GM21723 (cell line): ENCODE measurements at regions not wholly inside any gene's neighbourhood (a gene's known extent, or its start where the extent isn't known, plus 50 kb on each side); places are given as distances from the start of the nearest gene placed in this dataset.

Source experiments
- ATAC-seq: cut with Tn5 transposase; IDR thresholded peaks from one replicate; pipeline ENCODE4 v1.9.1; 2021; ENCODE audit warnings: mild to moderate bottlenecking, moderate library complexity; ENCODE audit not compliant: unreplicated experiment

DNA sequence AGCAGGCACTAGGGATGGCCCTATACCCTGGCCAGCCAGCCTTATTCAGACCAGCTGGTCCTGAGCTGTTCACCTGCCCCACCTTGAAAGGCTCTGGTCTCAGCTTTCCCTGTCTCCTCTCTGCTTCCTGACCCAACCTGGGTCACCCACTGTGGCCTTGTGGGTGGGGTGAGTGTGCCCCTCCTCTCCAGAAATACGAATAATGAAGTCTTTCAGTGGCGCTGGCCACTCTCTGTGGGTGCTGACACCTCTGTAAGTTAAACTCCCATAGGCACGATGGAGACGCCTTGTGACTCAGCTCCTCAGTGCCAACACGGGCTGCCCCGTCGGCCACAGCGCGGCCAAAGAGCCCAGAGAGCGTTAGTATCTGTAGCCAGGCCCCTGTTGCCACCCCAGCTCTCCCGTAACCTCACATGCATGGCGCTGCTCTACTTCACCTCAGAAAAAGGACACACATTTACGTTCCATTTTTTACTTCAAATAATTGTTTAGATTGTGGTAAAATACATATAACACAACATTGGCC, 74.6 kb upstream of the SEPTIN5 start:
- no peak for ATAC-seq

- no peak for ATAC-seq
Observed at GRCh38 chr22:19640306-19640705, 74.0 kb upstream of the SEPTIN5 start.

- no peak for ATAC-seq
Observed at GRCh38 chr22:19641254-19641982, 72.9 kb upstream of the SEPTIN5 start.

DNA sequence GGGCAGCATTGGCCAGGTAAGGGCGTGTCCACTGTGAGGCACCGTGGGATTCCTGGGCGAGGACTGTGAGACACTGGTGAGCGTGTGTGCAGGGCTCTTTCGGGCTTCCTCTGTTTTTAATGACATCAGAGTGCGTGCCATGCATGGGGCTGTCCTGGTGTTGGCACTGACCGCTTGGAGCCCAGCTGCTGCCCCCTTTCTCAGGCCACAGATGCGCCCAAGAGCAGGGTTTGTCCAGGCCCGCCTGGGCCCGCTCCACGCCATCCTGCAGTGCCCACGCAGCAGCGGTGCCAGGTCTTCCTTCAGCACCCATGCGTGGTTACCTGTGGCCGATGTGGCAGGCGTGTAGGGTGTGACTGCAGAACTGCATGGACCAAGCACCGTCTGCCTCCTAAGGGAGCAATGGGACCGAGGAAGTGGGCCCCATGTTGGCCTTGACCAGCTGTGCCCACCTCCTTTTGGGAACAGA, 72.3 kb upstream of the SEPTIN5 start:
- ATAC-seq = no peak

DNA sequence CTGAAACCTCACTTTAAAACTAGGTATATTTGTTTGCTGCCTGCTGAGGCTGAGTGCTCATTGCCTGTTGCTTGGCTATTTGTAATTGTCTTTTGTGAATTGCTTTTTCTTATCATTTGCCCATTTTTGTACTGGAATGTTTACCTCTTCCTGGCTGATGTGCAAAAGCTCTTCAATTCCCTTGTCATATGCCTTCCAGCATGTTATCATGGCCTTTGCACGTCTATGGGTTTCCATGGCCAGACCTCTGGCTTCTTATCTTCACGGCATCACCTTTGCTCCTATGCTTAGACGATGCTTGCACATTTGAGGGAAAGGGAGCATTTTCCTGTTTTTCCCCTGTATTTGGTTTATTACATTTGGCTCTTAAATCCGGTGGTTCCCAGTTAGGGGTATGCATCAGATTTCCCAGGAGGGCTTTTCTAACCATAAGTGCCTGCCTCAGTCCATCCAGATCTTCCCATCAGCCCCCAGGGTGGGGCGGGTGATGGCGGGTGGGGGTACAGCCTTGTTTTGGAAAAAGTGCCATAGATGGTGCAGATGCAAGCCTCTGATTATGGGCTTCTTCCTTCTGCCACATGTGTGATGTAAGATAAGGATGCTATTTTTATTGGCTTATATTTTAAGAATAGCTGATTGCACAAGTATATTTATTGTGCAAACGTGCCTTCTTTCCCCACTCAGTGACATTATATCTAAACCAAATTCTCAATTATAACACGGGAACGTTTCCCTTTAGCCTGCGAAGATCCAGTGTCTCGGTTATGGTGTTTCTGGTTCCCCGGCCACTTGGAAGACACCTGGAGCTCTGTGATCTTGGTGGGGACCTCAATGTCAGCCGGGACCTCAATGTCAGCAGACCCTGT, 70.6 kb upstream of the SEPTIN5 start:
- ATAC-seq = no peak

DNA sequence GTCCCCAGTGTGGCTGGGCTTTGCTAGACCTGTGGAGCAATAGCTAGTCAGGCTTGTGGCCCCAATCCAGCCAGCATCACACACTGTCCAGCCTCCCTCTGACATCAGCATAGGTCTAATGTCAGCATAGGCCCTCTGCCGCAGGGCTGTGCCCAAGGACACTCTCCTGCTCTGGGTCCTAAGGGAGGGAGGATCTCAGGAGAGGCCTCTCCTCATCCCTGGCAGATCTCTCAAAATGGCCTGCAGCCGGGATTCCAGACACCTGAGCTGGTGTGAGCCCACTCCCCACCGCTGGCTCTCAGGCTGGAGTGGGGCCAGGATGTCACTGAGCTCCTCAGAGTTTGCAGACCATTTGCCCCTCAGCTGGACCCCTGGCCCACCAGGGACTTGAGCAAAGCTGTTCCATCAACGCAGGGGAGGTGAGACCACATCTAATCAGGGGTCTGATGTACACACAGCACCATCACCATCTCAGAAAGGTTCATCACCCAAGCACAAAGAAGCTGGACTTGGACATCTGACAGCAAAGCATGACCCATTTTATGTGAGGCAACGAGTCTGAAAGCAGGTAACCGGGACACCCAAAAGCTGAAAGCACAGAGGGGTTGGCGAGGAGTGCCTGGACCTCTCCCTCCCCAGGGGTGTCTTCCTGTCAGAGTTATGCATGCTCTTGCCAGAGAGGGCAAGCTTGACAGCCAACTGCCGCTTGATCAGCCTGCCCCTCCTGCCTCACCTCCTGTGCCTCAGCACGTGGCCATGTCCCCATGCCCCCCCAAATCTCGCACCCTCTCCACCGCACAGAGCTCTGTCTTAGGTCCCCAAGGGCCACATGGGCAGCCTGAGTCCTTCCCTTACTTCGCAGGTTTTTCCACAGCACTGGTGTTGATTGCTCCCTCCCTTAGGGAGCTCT, 69.7 kb upstream of the SEPTIN5 start:
- no peak for ATAC-seq

DNA sequence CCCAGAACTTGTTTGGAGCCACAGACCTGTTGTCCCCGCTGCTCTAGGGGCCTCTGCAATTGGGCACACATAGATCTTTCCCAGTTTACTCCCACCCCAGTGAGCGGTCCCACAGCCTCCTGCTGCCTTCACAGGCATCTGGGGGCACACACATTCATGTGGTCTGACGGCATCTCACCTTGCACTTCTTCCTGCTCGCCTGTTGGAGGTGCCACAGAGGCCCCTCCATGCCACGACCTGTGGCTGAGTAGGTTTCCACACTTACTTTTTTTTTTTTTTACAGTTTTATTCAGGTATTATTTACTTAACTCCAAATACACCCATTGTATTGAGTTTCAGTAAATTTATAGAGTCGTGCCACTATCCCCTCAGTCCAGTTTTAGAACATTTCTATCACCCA, 68.9 kb upstream of the SEPTIN5 start:
- ATAC-seq = no peak

- ATAC-seq = no peak
Observed at GRCh38 chr22:19645905-19646304, 68.4 kb upstream of the SEPTIN5 start.

DNA sequence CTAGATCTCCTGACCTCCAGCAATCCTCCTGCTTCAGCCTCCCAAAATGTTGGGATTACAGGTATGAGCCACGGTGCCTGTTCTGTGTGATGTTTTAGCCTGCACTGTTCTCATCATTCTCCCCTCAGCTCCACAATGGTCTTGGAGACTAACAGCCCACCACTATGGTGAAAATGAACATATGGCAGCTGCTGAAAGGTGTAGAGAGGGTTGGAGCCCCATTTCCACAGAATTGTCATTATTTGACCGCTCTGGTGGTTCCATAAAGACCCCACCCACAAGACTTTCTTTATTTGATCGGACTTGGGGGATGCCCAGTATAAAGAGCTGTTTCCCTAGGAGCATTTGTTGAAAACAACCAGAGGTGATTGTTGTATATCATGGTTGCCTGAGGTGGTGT, 67.9 kb upstream of the SEPTIN5 start:
- no peak for ATAC-seq

GRCh38 chr22:19648419-19648929, 65.8 kb upstream of the SEPTIN5 start:
- no peak for ATAC-seq

GRCh38 chr22:19652316-19652715, 62.0 kb upstream of the SEPTIN5 start:
- ATAC-seq = no peak

GRCh38 chr22:19654338-19654987, 59.8 kb upstream of the SEPTIN5 start:
- ATAC-seq = no peak

DNA sequence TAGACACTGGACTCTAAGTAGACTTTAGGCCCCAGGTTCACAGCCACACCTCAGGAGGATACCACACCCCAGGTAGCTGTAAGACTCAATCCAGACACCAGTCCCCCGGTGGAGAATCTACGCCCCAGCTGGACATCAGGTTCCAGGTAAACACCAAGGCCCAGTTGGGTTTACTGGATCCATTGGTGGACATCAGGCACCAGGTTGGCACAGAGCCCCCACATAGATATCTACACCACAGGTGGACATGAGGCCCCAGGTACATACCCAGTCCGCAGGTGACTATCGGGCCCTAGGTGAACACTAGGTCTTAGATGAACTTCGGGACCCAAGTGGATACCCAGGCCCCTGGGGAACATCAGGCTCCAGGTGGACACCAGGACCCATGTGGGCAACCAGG, 58.9 kb upstream of the SEPTIN5 start:
- no peak for ATAC-seq

- no peak for ATAC-seq
Observed at GRCh38 chr22:19656541-19657251, 57.6 kb upstream of the SEPTIN5 start.

- no peak for ATAC-seq
Observed at GRCh38 chr22:19657252-19658056, 56.8 kb upstream of the SEPTIN5 start.

DNA sequence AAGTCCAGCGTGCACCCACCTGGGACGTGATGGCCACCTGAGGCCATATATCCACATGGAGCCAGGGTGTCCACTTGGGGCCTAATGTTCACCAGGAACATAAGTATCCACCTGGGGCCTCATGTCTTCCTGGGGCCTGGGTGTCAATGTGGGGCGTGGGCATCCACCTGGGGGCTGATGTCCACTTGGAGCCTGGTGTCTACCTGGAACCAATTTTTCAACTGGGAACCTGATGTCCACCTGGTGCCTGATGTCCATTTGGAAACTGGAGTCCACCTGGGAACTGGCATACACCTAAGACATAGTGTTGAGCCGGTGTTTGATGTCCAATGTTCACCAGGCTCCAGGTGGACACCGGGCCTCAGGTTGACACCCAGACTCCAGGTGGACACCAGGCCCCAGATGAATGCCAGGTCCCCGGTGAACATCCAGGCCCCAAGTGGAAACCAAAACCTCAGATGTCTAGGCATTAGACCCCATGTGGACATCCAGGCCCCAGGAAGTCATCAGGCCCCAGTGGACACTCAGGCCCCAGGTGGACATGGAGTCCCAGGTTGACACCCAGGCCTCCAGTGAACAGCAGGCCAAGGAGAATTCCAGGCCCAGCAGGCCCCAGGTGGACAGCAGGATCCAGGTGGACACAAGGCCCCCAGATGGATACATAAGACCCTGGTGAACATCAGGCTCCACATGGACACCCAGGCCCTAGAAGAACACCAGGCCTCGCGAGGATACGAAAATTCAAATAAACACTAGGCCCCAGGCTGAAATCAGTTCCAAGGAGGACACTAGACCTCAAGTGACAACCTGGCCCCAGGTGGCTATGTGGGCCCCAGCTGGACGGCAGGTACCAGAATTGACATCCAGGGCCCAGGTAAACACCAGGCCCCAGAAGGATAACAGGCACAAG, 56.0 kb upstream of the SEPTIN5 start:
- ATAC-seq = no peak

GRCh38 chr22:19658967-19659804, 55.1 kb upstream of the SEPTIN5 start:
- ATAC-seq = no peak
